Ovary (tissue), 3 donors: ENCODE measurements at regions not wholly inside any gene's neighbourhood (a gene's known extent, or its start where the extent isn't known, plus 50 kb on each side); places are given as distances from the start of the nearest gene placed in this dataset.

Source experiments
- POLR2A ChIP-seq: fragments of 450-650 bp; IDR thresholded peaks from one replicate; pipeline ENCODE4 v1.6.1; 2017; ENCODE audit warnings: antibody characterized with exemption, mild to moderate bottlenecking, moderate library complexity
- TF ChIP-seq, protein P1 (sequence below), 3 donors: fragments of 450-650 bp in 2 of 3; fragments of 200-600 bp in 1 of 3; IDR thresholded peaks; one replicate each; pipeline versions ENCODE4 v1.5.1 to v1.8.0; 2016 to 2022; ENCODE audit warnings: antibody characterized with exemption in 3 of 3, mild to moderate bottlenecking in 1 of 3
- donor health status: DM: no; HTN: no; CAD: no.

DNA sequence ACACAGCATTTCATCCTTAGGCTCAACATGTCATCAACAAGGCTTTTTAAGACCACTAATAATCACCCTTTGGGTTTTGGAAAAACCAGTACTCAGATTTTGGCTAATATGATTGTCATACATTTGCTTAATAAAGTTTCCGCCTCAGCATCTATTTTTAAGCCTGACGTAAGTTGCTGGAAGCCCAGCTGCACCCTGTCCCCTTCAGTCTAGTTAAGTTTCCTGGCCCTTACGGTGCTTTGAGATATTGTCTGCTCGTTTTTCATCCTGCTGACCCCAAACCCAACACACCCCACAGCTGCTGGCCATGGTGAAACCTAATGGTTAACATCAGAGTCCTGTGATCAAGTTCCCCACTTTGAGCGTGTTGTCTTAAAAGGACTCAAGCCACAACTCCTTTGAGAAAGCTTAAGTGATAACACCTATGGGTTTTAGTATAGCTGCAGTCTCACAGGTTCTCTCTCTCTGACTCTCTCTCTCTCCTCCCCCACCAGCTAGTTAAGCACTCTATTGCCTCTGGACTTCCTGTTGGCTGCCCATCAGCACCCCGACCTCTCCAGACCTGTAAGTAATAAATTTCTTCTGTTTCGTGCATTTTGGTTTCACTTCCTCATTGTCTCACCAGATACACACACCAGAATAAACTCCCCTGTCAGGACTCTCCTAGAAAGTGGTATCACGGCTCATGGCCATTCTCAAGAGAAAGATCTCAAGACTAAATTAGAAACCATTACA lies 802.0 kb downstream of the C6orf118 start:
- TF ChIP-seq, protein P1, sequence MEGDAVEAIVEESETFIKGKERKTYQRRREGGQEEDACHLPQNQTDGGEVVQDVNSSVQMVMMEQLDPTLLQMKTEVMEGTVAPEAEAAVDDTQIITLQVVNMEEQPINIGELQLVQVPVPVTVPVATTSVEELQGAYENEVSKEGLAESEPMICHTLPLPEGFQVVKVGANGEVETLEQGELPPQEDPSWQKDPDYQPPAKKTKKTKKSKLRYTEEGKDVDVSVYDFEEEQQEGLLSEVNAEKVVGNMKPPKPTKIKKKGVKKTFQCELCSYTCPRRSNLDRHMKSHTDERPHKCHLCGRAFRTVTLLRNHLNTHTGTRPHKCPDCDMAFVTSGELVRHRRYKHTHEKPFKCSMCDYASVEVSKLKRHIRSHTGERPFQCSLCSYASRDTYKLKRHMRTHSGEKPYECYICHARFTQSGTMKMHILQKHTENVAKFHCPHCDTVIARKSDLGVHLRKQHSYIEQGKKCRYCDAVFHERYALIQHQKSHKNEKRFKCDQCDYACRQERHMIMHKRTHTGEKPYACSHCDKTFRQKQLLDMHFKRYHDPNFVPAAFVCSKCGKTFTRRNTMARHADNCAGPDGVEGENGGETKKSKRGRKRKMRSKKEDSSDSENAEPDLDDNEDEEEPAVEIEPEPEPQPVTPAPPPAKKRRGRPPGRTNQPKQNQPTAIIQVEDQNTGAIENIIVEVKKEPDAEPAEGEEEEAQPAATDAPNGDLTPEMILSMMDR (IDR thresholded peaks at IDR 0.05), result no peak
- no peak for TF ChIP-seq POLR2A
